GM19351 (cell line): ENCODE measurements at regions not wholly inside any gene's neighbourhood (a gene's known extent, or its start where the extent isn't known, plus 50 kb on each side); places are given as distances from the start of the nearest gene placed in this dataset.
"Not testable (repeated sequence)": the region's sequence is repeated elsewhere in the genome, so short reads cannot be mapped to it uniquely, and the experiment has no call there.

ENCODE experiments used
- ATAC-seq: cut with Tn5 transposase; IDR thresholded peaks from one replicate; pipeline ENCODE4 v1.9.1; 2021; ENCODE audit warnings: mild to moderate bottlenecking, moderate library complexity; ENCODE audit not compliant: unreplicated experiment

DNA sequence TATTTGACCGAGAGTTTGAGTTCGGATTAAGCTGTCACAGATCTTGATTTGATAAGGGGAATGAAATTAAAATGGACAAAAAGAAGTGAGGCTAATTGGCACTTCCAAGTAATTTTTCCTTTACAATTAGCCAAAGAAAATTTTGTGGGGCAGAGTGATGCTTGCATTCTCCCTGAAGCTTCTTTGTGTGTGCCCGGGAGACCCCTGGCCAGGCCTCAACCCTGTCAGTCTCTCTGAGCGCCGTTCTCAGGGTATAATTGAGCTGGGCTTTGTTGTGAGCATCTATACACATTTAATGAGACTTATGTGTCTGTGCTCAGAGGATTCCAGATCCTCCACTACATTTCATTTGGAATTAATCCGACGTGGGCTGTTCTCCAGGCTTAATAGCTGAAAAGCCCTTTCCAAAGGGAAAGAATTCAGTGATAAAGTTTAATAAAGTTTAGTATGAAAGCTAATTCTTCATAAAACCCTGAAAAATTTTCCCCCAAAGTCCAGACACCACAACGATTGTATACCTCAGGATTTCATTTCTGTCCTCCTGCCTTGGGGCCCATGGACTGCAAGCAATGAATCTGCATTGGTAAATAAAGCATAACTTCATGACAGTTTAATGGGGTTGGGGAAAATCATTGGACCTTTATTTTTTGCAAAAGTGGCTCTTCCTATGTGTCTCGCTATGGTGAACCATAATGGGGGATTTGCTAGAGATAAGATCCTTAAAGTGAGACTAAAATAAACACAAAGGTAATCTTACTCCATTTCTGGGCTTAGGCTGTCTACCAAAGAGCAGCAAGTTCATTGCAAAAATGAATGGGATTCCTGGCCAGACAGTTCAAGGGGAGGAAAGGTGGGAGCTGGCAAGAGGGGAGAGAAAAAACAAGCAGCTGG is 292.6 kb downstream of the C12orf75 start:
- ATAC-seq = no peak

DNA sequence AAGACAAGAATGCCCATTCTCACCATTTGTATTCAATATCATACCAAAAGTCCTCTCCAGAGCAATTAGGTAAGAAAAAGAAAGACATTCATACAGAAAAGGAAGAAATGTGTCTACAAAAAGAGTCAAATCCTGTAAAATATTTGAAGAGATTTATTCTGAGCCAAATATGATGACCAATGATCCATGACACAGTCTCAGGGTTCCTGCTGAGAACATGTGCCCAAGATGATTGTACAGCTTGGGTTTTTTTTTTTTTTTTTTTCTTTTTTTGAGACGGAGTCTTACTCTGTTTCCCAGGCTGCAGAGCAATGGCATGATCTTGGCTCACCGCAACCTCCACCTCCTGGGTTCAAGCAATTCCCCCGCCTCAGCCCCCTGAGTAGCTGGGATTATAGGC is 296.2 kb downstream of the C12orf75 start:
- ATAC-seq = no peak

DNA sequence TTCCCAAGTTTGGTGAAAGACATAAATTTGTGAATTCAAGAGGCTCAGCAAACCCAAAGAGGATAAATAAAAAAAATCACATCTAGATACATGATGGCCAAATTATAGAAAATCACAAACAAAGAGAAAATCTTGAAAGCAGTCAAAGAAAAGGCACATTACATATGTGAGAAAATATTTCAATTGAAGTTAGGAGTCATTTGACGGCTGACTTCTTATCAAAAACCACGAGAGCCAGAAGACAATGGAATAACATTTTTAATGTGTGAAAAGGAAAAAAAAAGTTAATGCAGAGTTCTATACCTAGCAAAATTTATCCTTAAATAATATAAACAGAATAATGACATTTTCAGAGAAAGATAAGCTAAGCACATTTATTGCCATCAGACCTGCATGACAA is 307.0 kb downstream of the C12orf75 start:
- ATAC-seq = no peak

DNA sequence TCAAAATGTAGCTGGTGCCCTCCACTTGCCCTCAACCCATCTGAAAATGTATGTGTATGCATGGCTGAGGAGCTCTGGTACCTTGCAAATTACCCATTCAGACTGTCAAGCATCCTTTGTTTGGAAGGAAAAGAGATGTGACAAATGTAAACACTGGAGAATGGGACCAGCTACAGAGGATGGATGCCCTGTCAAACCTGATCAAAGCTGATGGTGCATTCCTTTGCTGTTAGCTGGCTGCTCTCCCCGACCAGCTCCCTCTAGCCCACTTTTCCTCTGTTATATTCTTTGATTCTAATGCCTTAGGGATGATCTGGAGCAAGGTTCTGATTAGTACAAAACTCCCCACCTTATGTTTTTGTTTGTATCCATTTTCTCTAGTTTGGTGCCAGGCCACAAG is 310.3 kb downstream of the C12orf75 start:
- no peak for ATAC-seq

DNA sequence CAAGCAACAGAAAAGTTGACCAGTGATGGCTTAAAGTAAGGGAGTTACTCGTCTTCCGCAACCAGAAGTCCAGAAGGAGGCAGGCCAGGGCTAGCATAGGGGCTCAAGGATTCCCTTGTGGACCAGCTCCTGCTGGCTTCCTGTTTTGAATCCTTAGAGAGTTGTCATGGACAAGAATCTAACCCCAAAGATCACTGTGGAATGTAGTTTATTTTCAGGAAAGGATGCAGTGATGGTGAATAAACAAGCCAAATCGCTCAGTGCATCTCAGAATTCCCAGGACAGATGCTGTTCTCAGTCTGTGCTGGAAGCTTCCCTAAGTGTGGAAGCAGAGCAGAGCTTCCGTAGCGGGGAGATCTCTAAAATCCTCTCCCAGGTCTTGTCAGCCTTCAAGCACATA is 311.3 kb downstream of the C12orf75 start:
- no peak for ATAC-seq

DNA sequence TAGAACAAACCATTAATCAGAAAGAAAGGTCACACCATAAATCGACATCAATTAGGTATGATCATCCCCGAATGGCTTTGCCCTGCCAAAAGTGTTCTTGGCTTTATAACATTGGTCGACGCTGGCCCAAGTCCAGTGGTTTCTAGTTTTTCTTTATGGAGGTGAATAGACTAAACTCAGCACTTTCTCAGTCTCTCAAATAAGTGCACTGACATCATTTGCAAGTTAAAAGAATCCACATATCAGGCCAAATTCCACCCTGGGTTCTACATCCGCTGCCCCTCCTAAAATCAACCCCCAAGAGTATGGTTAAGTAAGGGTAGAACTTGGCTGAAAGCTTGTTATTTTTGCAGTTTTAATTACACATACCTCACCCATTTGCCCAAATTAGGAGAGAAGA is 314.3 kb downstream of the C12orf75 start:
- ATAC-seq = no peak

DNA sequence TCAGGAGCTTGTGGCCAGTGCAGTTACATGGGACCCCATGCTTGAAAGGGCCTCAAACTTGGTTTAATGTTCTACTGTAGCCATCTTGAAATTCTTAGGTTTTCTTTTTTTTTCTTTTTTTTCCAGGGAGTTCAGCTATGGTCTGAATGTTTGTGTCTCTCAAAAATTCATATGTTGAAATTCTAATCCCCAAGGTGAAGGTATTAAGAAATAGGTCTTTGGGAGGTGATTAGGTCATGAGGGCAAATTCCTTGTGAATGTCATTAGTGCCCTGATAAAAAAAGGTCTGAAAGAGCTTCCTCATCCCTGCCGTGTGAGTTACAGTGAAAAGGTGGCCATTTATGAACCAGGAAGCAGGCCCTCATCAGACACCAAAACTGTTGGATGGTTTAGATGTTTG is 324.1 kb downstream of the C12orf75 start:
- no peak for ATAC-seq

DNA sequence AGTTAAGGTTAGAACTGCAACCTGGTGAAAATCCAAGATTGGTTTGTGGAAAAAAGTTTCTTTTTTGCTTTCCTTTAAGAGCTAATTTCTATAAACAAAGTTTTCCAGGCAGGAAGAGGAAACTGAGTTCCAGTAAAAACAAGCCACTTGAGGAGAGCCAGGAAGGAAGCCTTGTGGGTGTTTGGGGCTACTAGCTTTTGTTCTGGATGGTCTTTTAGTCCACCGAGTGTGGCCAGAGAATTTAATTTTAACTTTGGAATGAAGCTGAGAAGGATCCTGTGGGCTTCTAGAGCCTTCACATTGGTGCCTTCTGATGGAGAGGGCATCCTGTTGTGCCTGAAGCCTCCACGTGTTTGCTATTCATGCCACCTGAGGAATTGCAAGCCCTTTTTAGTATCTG is 327.9 kb downstream of the C12orf75 start:
- ATAC-seq = no peak

DNA sequence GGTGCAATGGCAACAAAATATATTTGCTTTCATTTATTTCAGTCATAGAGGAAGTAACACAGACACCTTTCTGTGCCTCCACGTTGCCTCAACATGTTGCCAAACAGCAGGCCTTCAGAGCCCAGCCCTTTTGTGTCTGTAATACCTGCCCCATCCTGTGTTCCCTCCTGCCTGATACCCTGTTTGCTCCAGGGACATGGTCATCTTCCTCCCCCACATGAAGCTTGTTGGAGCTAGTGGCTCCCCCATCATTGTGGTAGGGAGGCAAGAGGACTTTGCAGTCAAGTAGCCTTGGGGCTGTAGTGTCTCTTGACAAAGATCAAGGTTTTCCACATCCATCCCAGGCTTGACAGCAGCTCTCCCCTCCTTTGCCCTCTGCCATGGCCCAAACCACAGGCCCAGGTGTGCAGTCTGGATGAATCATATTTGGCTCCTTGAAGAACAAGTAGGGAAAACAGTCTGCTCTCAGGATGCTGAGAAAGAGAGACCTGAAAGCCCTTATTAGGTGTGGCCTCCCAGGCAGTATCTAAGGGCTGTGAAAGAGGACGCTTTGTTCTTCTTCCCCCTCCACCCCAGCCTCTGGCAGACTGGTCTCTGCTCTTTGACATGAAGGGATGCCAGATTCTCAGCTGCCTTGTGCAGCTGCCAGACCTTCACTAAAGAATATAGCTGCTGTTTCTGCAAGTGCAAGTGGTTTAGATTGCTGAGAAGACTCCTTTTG is 329.0 kb downstream of the C12orf75 start:
- no peak for ATAC-seq

DNA sequence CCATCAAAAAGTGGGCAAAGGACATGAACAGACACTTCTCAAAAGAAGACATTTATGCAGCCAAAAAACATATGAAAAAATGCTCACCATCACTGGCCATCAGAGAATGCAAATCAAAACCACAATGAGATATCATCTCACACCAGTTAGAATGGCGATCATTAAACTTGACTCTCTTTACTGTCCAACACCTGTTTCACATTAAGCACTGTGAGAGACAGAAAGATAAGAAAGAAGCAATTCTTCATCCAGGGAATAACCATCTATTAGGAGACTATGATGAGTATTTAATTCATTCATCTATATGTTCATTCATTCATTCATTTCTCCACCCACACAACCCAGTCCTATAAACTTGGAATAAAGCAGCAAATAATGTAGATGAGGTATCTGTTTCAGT is 334.3 kb downstream of the C12orf75 start:
- not testable (repeated sequence) for ATAC-seq

DNA sequence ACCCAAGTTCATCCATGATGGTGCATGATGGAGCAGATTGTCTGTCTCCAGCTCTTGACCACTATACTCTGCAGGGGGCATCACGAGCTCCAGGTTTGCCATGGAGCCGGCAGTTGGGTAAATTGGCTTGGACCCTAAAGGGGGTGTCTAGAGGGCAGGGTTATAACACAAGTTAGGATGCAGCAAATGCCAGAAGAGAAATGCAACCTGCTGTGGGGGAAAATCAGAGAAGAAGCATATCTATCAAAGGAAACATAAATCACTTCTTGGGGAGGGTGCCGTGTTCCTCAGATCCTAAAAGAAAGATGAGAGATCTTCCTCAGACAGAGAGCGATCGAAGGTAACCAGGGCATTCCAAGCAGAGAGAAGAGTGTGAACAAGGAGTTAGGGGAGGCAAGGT is 334.9 kb downstream of the C12orf75 start:
- no peak for ATAC-seq

DNA sequence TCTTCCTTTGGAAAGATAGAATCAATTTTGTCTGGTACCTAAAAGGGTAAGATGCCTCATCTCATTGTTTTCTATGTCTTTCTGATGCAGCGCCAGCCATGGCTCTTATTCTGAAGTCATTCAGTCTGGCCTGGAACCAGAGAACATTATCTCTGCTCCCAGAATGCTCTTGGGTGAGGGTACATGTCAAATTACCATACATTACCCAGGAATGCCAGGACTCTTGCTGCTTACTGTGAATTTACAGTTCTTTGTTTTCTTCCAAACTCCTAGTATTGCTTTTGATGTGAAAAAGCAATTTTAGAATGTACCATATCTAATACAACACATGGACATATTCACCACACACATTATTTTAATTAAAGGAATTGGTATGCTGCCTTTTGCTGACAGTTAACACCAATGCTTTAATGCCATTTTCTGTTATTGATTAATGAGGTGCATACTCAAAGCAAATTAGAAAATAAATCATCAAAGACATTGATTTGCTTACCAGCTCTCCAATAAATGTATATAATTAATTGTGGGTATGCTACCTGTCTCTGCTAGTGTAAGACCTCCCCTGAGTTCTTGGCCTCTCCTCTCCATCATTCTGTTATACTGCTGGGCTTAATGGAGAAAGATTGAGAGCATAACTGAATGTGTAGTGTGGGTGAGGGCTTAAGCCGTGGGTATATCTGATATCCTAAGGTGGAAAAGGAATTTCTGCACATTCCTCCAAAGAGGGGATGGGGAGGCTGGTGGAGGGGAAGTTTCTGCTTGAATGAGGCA is 337.7 kb downstream of the C12orf75 start:
- no peak for ATAC-seq

DNA sequence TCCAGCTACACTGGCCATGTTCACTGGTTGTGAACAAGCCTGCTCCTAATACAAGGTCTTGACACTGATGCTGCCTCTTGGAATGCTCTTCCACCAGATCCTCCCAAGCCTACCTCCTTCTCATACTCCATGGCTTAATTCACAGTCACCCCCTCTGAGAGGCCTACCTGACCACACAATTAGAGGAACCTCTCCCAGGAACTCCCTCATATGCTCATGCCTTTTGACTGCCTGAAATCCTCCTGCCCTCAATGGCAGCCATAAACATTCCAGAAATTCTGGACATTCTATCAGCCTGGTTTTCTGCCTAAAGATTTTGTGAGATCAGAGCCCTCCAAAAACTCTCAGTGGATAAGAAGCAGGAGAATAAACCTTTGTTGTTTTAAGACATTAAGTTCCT is 340.2 kb downstream of the C12orf75 start:
- no peak for ATAC-seq

DNA sequence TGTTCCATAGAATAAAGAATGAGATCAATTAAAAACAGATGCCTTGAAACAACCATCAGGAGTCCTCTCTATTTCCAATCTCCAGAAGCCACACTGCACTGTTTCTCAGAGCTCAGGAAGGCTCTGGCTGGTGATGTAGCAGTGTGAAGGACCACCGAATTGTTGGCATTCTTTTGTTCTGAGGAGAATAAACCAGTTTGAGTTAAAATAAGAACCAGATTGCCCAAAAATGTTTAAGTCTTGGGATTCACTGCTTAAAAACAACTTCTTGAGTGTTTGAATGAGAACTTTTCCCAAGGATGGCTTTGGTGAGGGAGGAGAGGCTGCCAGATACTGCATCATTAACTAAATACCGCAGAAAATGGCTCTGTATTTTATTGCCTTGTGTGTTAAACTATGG is 341.2 kb downstream of the C12orf75 start:
- no peak for ATAC-seq

DNA sequence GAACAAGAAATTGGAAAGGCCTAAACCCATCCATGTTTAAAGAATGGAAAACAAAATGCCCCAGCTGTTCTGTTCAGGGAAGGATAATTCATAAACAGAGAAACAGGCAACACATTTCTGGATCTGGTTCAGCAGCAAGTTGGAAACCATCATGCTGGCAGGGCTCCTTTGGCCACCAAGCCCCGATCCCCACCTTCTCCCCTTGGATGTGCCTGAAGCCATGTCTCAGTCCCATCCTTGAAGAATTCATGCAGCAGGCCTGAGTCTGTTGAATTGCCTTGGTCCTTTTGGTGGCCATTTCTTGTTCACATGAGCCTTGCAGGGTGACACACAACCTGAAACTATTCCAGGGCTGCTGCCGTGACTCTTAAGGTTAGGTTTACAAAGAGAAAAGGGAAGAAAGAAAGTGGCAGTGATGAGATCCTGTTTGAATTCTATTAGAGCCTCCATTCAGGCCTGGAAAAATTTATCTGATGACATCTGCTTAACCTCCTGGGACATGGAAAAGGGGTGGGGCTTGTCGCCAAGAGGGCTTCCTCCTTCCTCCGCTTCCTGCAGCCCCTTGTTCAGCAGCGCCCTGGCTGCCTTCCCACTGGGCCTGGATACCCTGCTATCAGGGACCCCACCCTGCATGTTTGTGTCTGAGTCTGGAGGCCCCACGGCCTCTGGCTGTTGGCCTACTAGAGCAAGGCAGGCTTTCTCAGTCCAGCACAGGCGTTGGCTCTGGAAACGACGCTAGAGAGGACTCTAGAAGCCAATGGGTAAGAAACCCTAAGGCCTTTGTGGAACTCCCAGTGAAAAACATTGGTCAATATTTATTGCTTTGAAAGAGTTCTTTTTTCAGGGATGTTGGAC is 341.9 kb downstream of the C12orf75 start:
- no peak for ATAC-seq

DNA sequence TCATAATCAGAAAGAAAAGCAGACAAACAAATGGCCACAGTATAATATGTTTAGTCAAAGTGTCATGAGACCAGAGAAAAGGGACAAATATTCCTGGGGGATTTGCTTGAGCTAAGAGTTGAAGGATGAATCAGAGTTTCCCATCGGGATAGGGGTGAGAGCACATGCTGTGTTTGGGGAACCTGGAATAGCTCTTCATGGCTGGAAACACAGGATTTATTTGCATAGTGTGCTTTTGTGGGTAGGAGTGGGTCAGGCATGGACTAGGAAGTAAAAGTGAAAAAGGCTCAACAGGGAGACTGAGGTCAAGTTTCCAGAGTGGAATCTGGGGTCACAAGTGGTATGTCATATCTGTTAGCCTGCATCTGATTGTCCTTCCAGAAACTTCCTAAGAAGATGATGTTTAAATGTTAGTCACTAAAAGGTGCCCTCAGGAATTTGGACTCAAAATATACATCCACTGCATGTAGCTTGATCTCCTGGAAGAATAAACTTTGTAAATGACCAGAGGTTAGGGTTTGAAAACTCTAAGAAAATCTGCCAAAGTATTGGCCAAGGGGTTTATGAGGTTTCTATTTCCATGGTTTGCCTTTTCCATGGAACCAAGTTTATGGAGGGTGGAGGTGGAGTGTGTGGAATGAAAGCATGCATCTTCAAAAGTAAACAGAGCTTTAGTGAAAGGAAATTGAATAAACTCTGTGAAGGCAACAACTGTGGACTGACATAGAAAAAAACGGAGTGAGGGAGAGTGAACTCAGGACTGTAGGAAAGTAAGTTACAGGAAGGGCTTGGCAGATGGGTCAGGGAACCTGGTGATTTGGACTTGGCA is 344.6 kb downstream of the C12orf75 start:
- ATAC-seq = no peak

DNA sequence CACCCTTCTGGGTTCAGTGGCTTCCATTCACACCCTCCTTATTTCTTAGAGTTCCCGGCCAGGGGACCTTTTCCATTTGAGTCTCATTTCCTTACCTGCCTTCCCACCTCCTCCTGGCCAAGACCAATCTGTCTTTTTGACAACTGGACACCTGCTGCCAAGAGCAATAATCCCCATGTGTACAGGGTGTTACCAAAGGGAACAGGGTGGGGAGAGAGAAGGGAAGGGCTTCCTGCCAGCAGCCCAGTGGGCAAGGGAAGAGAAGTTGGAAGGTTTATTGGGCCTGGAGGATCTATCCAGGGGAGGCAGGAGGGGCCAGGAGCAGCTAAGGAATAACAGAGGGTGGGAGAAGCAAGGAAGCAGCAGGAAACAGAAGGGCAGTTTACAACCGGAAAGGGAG is 346.2 kb downstream of the C12orf75 start:
- ATAC-seq = no peak

DNA sequence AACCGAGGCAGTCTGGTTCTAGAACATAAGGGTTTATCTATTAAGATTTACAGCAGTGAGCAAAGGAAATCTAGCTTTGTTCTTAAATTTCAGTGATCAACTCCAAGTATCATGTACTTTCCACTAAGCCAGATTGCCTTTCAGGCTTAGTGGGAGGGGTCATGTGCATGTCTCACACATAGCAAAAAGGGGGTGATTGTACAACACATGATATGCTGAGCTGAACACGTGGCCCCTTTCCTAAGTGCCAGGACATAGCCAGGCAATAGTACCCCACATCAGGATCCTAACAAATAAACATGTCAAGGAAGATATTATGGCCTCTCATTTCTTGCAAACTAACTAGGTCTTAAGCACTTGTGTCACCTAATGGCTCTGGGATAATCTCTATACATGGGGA is 347.2 kb downstream of the C12orf75 start:
- ATAC-seq = no peak

DNA sequence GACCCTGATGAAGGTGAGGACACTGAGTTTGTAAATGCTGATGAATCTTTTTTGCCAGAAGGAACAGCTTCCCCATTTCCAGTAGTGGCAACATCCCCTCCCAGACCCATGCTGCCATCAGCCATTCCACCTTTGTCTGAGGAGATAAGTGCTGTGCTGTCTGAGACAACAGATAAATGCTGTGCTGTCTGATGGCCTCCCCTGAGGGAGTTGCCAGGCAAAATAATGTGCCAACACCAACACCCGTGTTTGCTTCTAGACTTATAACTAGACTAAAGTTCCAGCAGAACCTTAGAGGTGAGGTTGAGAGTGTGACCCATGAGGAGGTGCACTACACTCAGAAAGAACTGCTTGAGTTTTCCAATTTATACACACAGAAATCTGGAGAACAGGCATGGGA is 349.5 kb downstream of the C12orf75 start:
- ATAC-seq = no peak

DNA sequence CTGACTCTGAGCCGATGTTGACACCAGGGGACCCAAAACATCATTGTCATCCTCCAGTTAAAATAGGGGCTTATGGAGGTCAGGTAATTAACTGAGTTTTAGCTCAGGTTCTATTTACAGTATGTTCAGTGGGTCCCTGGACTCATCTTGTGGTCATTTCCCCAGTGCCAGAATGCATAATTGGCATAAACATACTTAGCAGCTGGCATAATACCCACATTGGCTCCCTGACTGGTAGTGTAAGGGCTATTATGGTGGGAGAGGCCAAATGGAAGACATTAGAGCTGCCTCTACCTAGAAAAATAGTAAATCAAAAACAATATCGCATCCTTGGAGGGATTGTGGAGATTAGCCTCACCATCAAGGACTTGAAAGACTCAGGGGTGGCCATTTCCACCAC is 350.9 kb downstream of the C12orf75 start:
- no peak for ATAC-seq
